GM18873 (cell line): ENCODE measurements at regions not wholly inside any gene's neighbourhood (a gene's known extent, or its start where the extent isn't known, plus 50 kb on each side); places are given as distances from the start of the nearest gene placed in this dataset.

Experiments
- ATAC-seq: cut with Tn5 transposase; IDR thresholded peaks from one replicate; pipeline ENCODE4 v1.9.1; 2021; ENCODE audit warnings: mild to moderate bottlenecking, moderate library complexity, moderate number of reproducible peaks; ENCODE audit not compliant: unreplicated experiment, low FRiP score

DNA sequence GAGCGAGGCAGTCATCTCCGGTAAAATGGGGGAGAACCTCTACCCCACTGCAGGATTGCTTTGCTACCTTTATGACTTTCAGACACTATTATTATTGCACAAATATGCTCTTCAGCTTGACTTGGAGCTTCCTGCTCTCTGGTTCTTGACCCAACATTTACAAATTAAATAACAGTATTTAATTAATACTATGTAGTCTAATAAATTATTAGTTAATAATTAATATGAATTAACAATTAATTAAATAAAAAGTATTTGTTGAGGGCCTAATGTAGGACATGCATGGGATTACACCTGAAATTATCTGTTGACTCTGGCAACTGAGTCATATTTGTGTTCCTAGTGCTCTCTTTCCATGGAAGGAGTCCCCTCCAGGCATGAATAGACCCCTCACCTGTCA lies 359.9 kb downstream of the SIPA1L2 start:
- ATAC-seq = no peak

DNA sequence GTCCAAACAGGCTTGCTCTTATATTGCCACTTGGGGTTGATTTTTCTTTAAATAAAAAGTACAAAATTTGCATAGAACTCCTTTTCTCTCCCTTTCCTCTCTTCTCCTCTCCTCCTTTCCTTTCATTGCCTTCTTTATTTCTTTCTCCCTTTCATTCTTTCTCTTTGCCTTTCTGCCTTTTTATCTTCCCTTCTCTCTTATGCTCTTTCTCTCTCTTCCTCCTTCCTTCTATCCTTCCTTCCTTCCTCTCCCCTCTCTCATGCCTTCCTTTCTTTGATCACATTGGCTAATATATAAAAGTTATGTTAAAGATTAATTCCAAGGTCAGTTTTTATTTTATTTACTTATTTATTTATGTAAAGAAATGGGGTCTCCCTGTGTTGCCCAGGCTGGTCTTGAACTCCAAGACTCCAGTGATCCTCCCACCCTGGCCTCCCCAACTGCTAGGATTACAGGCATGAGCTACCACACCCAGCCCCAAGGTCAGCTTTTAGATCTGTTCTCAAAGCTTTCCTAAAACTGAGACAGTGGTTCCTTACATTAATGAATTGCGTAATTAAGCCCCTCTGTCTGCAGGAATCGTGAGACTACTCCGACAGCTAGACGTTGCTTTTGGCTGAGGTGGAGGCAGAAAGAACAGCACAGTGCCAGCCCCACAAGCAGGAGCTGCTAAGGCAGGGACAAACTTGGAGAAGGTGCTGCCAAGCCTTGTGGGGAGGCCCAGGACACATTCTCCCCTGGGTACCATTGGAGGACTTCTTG lies 361.9 kb downstream of the SIPA1L2 start:
- ATAC-seq = no peak

DNA sequence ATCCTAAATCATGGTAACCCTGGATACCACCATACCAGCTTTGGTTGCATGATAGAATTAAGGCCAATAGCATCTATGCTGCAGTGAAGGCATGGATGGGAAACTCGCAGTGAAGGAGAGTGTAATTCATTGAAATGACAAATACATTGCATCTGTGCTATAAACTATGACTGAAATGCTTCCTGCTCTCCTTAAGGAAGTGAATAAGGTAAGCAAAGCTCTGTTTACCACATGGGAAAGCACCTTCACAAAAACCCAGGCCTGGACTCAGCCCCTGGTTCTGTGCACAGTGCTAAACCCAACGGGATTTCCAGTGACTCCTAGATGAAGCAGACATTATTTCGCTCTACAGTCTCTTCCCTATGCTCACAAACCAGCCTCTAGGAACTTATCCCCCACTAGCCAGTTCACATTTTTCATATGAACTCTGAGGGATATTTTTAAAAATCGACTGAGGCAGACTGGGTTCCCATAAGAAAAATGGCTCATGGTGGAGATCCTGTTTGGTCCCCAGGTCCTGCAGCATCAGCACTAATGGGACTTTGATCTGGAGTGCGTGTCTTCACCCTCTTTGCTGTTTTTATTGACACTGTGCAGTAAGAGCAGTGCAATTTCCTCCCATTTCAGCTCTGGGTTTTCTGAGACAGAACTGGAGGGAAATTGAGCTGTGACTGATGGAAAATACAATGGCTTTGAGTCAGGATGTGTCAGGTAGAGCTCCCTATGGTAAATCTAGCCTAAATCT lies 362.7 kb downstream of the SIPA1L2 start:
- no peak for ATAC-seq

DNA sequence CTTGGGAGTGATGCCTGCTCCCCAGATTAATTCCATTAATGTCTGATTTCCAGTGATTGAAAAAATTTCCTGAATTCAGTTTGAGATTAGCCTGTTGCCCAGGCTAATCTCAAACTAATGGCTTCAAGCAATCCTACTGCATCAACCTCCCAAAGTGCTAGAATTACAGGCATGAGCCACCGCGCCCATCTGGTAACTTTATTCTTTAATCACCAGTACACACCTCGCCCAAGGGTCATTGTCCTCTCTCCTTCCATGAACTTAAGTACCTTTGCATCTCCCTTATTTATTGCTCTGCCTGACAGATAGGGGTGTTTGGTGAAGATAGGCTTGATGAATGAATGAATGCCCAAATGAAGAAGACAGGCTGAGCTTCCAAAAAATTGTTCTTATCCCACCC lies 366.5 kb downstream of the SIPA1L2 start:
- ATAC-seq = no peak

DNA sequence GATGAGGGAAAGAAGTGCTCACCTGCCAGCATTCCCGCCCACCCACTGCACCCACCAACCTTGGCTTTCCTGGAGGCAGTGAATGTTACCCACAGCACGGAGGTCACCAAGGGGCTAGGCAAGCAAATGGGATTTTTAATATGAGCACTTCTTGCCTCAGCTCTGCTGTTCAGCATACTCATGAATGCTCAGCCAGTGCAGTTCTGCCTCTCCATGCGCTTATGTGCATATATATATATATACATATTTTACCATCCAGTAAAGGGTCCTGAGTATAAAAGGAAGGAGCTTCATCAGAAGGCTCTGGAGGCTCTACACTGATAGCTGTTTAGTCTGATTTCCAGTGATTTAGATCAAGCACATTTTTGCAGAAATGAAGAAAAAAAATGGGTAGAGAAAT lies 366.9 kb downstream of the SIPA1L2 start:
- no peak for ATAC-seq

DNA sequence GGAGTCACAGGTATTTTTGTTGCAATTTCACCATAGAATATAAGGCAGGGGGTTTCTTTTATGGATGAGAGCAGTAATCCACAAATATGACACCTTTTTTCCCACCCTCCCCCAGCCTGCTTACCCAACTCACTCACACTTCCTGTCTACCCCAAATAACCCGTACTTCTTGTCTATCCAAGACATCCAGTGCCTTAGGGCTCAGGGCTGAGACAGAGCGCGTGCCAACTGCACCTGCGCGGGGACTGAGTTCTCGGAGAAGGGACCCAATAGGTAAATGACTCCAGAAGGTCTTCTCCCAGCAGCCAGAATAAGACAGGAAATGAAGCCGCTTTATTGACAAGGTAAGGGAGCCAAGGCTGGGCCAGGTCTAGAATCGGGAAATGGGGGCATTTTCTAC lies 369.1 kb downstream of the SIPA1L2 start:
- ATAC-seq = no peak

DNA sequence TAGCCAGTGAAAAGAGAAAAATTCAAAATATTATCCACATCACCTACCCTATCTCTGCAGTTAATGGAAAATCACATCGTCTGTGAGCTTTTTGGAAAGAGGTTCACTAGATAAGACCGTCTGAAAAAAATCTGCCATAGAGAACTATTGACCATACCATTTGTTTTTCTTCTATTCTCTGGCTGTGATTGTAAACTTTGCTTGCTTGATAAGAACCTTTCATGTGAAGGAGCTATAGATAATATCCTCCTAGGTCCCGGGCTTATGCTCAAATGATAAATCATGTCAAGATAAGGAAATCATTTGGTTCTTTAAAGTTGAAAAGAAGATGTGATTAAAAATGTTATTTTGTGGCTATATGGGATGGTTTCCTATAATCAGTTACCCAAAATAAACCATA lies 369.9 kb downstream of the SIPA1L2 start:
- no peak for ATAC-seq

DNA sequence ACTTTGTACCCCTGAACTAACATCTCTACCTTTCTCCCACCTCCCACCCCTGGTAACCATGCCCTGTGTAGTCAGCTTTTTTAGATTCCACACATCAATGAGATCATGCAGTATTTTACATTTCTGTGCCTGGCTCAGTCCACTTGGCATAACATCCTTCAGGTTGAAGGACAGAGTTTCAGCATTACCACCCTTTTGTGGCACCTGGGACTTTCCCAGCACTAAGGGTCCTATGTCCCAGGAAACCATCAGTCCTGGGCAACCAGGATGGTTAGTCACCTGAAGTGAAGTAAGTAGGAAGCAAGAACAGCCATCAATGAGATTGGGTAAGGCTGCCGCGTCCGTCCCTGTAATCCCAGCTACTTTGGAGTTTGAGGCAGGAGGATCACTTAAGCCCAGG lies 370.6 kb downstream of the SIPA1L2 start:
- ATAC-seq = no peak

DNA sequence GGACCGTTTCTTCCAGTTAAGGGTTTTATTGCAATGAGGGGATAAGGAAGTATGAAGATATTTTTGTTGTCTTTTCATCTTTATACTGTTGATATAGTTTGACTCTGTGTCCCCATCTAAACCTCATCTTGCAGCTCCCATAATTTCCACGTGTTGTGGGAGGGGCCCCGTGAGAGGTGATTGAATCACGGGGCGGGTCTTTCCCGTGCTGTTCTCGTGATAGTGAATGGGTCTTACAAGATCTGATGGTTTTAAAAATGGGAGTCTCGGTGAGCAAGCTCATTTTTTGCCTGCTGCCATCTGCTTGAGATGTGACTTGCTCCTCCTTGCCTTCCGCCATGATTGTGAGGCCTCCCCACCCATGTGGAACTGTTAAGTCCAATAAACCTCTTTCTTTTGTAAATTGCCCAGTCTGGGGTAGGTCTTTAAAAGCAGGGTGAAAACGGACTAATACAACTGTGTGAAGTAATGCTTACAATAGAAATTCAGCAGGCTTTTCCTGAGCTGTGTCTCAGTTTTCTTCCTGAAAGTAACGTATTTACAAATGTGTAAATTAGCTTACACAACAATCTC lies 377.3 kb downstream of the SIPA1L2 start:
- no peak for ATAC-seq

DNA sequence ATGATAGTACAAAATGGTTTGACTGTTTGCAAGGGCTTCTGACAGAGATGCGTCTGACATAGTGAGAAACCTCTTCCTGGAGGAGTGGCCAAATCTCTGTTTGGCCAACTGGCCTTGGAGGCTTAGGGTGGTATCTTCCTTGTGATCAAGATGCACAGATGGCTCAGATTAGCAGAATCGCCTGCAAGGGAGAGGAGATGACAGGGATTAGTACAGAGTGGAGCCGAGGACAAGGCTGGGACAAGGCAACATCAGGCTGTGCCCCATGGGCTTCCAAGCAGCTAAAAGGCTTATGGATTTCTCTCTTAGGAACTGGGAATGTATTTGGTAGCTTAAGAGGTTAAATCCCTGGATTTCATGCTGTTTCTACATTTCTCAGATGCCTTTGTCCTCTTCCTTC lies 379.1 kb downstream of the SIPA1L2 start:
- ATAC-seq = no peak

DNA sequence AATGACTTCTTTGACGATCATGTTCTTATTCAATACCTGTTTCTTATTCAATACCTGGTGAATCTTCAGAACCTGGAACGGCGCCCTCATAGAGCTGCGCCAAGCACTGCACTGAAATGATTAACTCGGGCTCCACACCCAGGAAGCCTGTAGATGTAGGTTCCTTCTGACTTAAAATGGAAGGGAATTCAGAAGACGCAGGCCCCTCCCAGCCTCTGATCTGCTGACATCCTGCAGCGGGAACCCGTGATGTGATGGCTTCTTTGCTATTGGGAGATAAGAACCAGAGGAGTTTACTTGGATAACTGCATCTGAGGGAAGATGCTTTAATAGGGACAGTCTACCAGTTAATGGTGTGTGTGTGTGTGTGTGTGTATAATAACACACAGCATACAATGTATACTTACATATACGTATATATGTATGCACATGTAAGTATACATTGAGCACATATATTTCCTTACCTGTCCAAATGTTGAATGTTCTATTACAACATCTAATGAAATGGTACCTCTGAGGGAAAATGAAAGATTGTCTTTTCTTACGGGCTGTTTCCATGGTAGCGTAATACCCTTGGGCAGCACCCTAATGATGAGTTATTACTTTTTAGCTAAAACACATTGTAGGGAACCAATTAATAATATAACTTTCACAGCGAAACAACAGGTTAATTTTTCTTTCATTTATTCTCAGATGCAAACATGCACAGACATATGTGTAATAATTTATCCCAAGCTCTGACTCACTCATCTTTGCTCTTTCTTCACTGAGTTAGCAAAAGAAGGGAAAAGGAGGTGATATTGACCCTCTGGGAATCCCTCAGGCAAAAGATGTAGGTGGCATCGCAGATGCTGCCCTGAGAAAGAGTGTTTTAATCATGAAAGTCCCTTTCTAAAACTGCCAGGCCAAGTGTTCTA lies 379.8 kb downstream of the SIPA1L2 start:
- no peak for ATAC-seq

DNA sequence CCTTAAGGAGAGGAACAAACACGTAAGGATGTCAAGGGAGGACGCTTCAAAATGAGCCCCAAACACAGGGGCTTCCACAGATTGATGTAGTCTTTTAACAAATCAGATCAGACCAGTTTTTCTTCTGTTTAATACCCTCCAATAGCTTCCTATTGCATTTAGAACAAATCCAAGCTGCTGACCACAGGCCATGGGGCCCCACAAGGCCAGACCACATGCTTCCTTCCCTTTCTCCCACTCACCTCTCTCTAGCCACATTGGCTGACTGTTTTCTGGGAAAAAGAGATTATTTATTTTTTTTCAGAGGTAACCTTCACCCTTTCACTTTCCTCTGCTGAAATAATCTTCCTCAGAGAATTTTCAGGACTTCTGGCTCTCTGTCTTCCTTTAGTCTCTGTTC lies 380.6 kb downstream of the SIPA1L2 start:
- ATAC-seq = no peak

DNA sequence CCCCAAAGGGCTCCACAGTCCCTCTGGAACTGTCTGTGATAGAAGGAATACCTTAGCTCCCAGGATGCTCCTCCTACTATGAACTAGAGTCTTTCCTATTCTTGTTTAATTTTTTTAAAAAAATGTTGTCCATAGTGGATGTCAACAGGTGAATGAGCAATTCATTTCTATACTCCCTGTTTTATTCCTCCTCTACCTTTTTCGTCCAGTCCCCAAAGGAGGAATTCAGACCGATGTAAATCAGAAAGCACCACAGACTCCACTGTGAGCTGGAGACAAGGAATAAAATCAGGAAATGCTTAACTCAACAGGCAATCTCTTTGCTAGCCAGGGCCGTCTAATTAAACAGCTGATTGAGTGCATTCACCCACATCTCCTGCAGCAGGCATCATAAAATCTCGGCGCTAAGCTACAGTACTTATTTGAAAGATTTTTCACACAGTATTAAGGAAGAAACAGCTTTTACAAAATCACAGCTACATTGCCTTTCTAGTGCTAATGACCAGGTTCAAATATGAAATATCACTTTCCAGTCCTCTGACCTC lies 381.6 kb downstream of the SIPA1L2 start:
- no peak for ATAC-seq

DNA sequence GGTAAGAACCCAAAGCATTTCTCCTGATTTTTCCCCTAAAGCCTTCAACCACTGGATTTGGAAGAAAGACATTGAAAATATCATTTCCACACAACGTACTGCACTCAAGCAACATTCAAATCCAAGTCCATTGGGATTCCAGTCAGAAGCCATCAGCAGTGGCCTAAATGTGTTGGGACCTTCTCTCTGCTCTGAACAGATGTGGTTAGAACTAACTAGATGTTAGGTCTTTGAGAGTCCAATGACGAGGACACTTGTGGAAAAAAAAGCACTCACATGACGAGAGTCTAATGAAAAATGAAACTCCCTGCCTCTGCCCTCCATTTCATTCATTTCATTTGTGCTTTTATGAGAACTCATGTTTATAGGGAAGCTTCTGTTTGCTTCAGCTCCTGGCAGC lies 382.3 kb downstream of the SIPA1L2 start:
- no peak for ATAC-seq

DNA sequence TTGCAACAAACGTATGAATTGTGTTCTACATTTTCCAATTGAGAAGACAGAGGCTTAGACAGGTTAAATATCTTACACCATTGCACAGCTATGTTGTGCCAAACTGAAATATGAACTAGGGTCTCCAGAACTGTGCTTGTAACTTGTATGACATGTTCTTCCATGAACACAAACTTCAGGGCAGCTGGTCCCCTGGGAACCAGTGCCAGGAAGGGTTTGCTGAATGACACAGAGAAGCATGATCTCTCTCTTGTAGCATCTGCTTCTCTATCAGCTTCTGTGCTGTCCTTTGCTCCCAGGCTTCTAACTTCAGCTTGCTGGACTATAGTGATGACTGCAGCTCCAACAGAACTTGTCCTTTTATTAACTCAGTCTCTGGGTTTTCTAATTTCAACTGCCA lies 385.5 kb downstream of the SIPA1L2 start:
- ATAC-seq = no peak

DNA sequence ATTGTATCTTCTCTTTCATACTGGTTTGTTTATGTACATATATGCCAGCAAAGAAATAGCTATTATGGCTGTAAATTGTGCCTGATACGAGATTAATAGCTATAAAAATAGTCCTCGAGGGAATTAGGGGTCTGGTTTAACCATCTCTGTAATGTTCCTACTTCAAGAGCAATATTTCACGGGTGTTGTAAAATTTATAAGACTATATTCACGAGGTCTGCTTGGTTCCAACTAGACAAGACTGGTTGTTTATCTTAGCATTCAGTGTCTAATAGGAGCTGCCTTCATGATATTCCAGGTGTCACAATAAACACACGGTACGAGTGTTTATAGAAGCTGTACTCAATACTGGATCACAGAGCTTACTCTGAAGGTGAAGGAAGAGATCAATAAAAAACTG lies 389.9 kb downstream of the SIPA1L2 start:
- no peak for ATAC-seq

DNA sequence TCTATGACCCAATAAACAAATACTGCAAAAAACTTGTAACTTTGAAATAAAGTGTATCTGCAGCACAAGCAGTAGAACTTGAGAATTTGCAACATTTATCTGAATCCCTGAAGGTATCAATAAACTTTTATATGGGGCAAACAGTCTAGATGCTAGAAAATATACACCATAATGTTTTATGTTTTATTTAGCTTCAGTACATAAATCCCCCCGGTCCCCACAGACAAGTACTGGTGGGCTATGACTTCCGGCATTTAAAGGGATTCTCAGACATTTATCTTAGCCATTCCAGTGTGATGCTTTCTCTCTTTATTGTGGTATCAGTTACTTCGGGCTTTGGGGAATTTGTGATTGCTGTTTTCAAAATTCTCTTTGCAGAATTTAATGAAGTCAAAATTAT lies 390.4 kb downstream of the SIPA1L2 start:
- no peak for ATAC-seq

DNA sequence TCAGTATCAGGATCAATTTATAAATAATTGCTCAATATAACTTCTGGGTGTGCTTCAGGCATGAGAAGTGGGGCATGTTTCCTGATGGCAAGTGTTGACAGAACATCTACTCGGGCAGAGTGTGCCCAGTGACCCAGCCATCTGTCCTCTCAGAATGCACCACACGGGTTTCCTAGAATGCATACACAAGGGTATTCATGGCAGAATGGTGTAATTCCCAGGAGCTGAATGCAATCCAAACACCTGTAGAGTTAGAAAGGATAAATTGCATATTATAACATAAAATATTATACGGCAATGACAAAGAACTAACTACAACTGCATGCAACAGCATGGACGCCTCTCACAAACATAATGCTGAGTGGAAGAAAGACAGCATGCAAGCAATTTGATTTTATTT lies 391.9 kb downstream of the SIPA1L2 start:
- no peak for ATAC-seq

DNA sequence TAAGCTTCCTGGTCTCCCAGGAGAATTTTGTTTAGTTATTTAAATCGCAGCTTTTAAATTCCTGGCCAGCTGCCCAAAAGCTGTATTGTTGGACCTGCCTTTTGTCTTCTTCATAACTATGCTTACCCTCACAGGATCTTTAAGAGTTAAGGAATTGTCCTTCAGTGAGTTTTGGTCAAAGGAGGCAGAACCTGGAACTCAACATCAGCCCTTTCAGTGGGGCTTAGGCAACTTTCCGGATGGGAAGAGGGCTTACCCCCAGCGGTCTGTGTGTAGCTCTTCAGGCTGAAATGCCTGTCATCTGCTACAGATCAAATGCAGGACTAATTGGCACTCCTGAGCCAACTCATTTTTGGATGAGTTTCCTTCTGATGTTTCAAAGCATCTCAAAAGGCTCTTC lies 402.6 kb downstream of the SIPA1L2 start:
- no peak for ATAC-seq

DNA sequence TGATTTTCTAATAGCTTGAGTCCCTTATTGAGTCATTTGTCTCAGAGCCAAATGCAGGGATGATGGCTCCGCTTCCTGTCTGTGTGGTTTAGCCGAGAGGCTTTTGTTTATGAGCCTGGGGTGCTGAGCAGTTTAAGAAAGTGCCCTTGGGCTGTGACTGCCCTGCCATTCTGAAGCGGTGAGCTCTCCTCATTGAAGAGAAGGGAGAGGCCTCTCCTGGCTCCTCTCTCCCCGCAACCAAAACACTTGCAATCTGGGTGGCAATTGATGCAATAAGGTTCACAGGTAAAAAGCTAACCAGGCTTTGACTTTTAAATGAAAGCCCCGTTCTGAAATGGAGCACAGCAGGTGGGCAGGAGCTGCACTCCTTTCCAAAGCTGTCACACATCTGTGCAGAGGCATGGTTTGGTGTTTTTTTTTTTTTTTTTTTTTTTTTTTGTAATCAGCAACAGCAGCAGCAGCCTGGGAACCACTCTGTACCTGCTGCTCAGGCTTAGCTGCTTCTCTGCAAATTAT lies 403.7 kb downstream of the SIPA1L2 start:
- ATAC-seq = no peak
